Lower lobe of right lung (tissue), 2 donors: ENCODE measurements at regions not wholly inside any gene's neighbourhood (a gene's known extent, or its start where the extent isn't known, plus 50 kb on each side); places are given as distances from the start of the nearest gene placed in this dataset.

Source experiments
- ATAC-seq, 2 donors: fragments of 200-7000 bp; cut with Tn5 transposase; one replicate each; pipeline ENCODE4 v1.9.1; 2020 to 2022; ENCODE audit warnings: mild to moderate bottlenecking in 2 of 2, moderate library complexity in 2 of 2
- DNase-seq: peaks from one replicate; pipeline ENCODE4 v3.0.0-alpha.2; 2020
- H3K27ac ChIP-seq: fragments of 200-600 bp; one replicate; pipeline ENCODE4 v1.8.0; 2022
- H3K27me3 ChIP-seq: fragments of 200-600 bp; one replicate; pipeline ENCODE4 v1.8.0; 2022; ENCODE audit warnings: low read depth
- H3K36me3 ChIP-seq: fragments of 200-600 bp; one replicate; pipeline ENCODE4 v1.8.0; 2022; ENCODE audit warnings: mild to moderate bottlenecking
- H3K4me1 ChIP-seq: fragments of 200-600 bp; one replicate; pipeline ENCODE4 v1.8.0; 2022
- H3K4me3 ChIP-seq: fragments of 200-600 bp; one replicate; pipeline ENCODE4 v1.8.0; 2022; ENCODE audit warnings: mild to moderate bottlenecking
- H3K9me3 ChIP-seq: fragments of 200-600 bp; one replicate; pipeline ENCODE4 v1.8.0; 2022
- CTCF ChIP-seq: fragments of 200-600 bp; IDR thresholded peaks from one replicate; pipeline ENCODE4 v1.8.0; 2022; ENCODE audit warnings: antibody characterized with exemption, mild to moderate bottlenecking
- intact Hi-C: fragments of 100-400 bp; cut with DNase I; formaldehyde crosslinking; loops from one replicate; pipeline ENCODE4 v1.11.0; 2022
- donor health status: DM: no; HTN: yes; CAD: no; lungs with severe emphysema.

GRCh38 chr19:29129148-29129547, 83.8 kb downstream of the UQCRFS1 start:
- Histone ChIP-seq H3K36me3 (no peaks in the 10 kb centered on the region), H3K27ac (no peak overlapping the region), H3K9me3 (no peaks in the 10 kb centered on the region), H3K4me3 (no peak overlapping the region), H3K4me1 (no peaks in the 10 kb centered on the region), H3K27me3 (no peaks in the 10 kb centered on the region)
- ATAC-seq (no peak), DNase-seq (no peak)
- intact Hi-C loops: no loop called here
- TF ChIP-seq CTCF: no peak

- Histone ChIP-seq H3K27ac (no peak overlapping the region), H3K4me3 (no peak overlapping the region), H3K9me3 (no peaks in the 10 kb centered on the region), H3K27me3 (no peaks in the 10 kb centered on the region), H3K36me3 (no peaks in the 10 kb centered on the region), H3K4me1 (no peaks in the 10 kb centered on the region)
- no peak for TF ChIP-seq CTCF
- ATAC-seq (no peak), DNase-seq (no peak)
- intact Hi-C loops: no loop called here
Measured at GRCh38 chr19:29128203-29128602, 84.7 kb downstream of the UQCRFS1 start.

GRCh38 chr19:29122185-29122584, 90.8 kb downstream of the UQCRFS1 start:
- Histone ChIP-seq H3K4me3 (no peak overlapping the region), H3K27ac (no peak overlapping the region), H3K36me3 (no peaks in the 10 kb centered on the region), H3K4me1 (no peaks in the 10 kb centered on the region), H3K27me3 (no peaks in the 10 kb centered on the region), H3K9me3 (no peaks in the 10 kb centered on the region)
- TF ChIP-seq CTCF: no peak
- no peak for DNase-seq
- intact Hi-C loops: no loop called here
- ATAC-seq: no peak

- ATAC-seq (peak in 1 of 2 donors; percentile 32), DNase-seq (no peak)
- intact Hi-C loops: no loop called here
- no peaks in the 10 kb centered on the region for H3K9me3 ChIP-seq
- H3K4me3 ChIP-seq: no peak overlapping the region
- no peaks in the 10 kb centered on the region for H3K27me3 ChIP-seq
- no peaks in the 10 kb centered on the region for H3K36me3 ChIP-seq
- no peak overlapping the region for H3K27ac ChIP-seq
- peak; percentile 33 for TF ChIP-seq CTCF
- no peaks in the 10 kb centered on the region for H3K4me1 ChIP-seq
Measured at GRCh38 chr19:29121684-29122083, 91.3 kb downstream of the UQCRFS1 start.

GRCh38 chr19:29120466-29120865, 92.5 kb downstream of the UQCRFS1 start:
- no peaks in the 10 kb centered on the region for H3K4me1 ChIP-seq
- H3K9me3 ChIP-seq: no peaks in the 10 kb centered on the region
- ATAC-seq (no peak), DNase-seq (no peak)
- no peak for TF ChIP-seq CTCF
- no peaks in the 10 kb centered on the region for H3K36me3 ChIP-seq
- intact Hi-C loops: no loop called here
- no peak overlapping the region for H3K27ac ChIP-seq
- no peaks in the 10 kb centered on the region for H3K27me3 ChIP-seq
- no peak overlapping the region for H3K4me3 ChIP-seq

GRCh38 chr19:29119590-29119989, 93.4 kb downstream of the UQCRFS1 start:
- ATAC-seq (no peak), DNase-seq (no peak)
- Histone ChIP-seq H3K9me3 (no peaks in the 10 kb centered on the region), H3K27me3 (no peaks in the 10 kb centered on the region), H3K36me3 (no peaks in the 10 kb centered on the region), H3K27ac (no peak overlapping the region), H3K4me3 (no peak overlapping the region), H3K4me1 (no peaks in the 10 kb centered on the region)
- no peak for TF ChIP-seq CTCF
- intact Hi-C loops: no loop called here
